ENCODE measurements at regions not wholly inside any gene's neighbourhood (a gene's known extent, or its start where the extent isn't known, plus 50 kb on each side); places are given as distances from the start of the nearest gene placed in this dataset.

- no peak overlapping the region for H2BK120ac ChIP-seq (replicated peaks; ENCODE audit: low read depth, low read length)
- POLR2A ChIA-PET (ENCODE audit: partially characterized antibody), result no interaction called here
- H4K5ac ChIP-seq (ENCODE audit: insufficient read length, low read depth, low read length), result no peak overlapping the region
- no peak overlapping the region for H3K4me3 ChIP-seq (ENCODE audit: extremely low read depth in 1 of 4, insufficient read depth in 2 of 4, low read depth in 3 of 4, low read length in 4 of 4)
- CTCF ChIA-PET (ENCODE audit: partially characterized antibody), result no interaction called here
- H4K8ac ChIP-seq (ENCODE audit: extremely low read depth, insufficient read depth, low read length), result no peak overlapping the region
- no peak overlapping the region for H3K18ac ChIP-seq (ENCODE audit: extremely low read depth, low read length)
- no peak overlapping the region for H3K9ac ChIP-seq (replicated peaks in 1 of 4; ENCODE audit: extremely low read depth in 1 of 4, low read depth in 3 of 4, low read length in 3 of 4)
- no peak overlapping the region for H4K91ac ChIP-seq (replicated peaks; ENCODE audit: insufficient read length, low read length)
- H3K27ac ChIP-seq (ENCODE audit: low read depth, low read length), result no peak overlapping the region
- H3K79me1 ChIP-seq (ENCODE audit: low read depth, low read length), result no peaks in the 10 kb centered on the region
- no peak overlapping the region for H2AFZ ChIP-seq (ENCODE audit: low read length)
- no peak overlapping the region for H2BK12ac ChIP-seq (ENCODE audit: low read depth, low read length)
- H2BK5ac ChIP-seq (ENCODE audit: low read depth, low read length), result no peak overlapping the region
- H3K4me2 ChIP-seq (ENCODE audit: insufficient read depth in 1 of 2, low read depth in 2 of 2, low read length in 2 of 2), result no peak overlapping the region
- TF ChIP-seq YY1 (IDR thresholded peaks at IDR 0.05; ENCODE audit: low read depth, low read length) (no peak), POU5F1 (IDR thresholded peaks at IDR 0.05; ENCODE audit: low read depth, low read length) (no peak), SAP30 (IDR thresholded peaks at IDR 0.05; ENCODE audit: insufficient read depth, insufficient replicate concordance, low read length) (no peak), CHD1 (IDR thresholded peaks at IDR 0.05; ENCODE audit: low read depth, low read length) (no peak), KDM4A (IDR thresholded peaks at IDR 0.05; ENCODE audit: low read depth, low read length, severe bottlenecking) (no peak), BACH1 (IDR thresholded peaks at IDR 0.05; ENCODE audit: low read length) (no peak), EP300 (IDR thresholded peaks at IDR 0.05; ENCODE audit: borderline replicate concordance in 1 of 2, low read depth in 2 of 2, low read length in 2 of 2) (no peak), BCL11A (IDR thresholded peaks at IDR 0.05; ENCODE audit: low read depth in 2 of 2, low read length in 2 of 2) (no peak)
- H3K36me3 ChIP-seq (ENCODE audit: control insufficient read depth in 2 of 4, insufficient read depth in 4 of 4, low read length in 3 of 4), result no peaks in the 10 kb centered on the region
- no peak overlapping the region for H2AK5ac ChIP-seq (ENCODE audit: low read depth, low read length)
- WGBS, 2 experiments (ENCODE audit: extremely low coverage in 1 of 2, insufficient coverage in 1 of 2, insufficient read length in 1 of 2, insufficient replicate concordance in 2 of 2, low coverage in 1 of 2, low lambda C conversion rate in 2 of 2, missing lambda C conversion rate in 1 of 2), result 94% methylated on average over 1 of the region's 1 CpG; no CpG with 5 or more reads in 1 of the 2 experiments
- no peak for DNase-seq (ENCODE audit: low read depth in 1 of 2, low spot score in 2 of 2)
- no peaks in the 10 kb centered on the region for H3K79me2 ChIP-seq (ENCODE audit: control insufficient read depth in 1 of 2, insufficient read depth in 2 of 2, low read length in 2 of 2)
- H3K27me3 ChIP-seq (replicated peaks in 1 of 4; ENCODE audit: control insufficient read depth in 3 of 4, extremely low read depth in 1 of 4, insufficient read depth in 3 of 4, low read length in 3 of 4), result no peaks in the 10 kb centered on the region
- no peak overlapping the region for H3K56ac ChIP-seq (replicated peaks; ENCODE audit: insufficient read length, low read depth, low read length)
- no peak overlapping the region for H3K23ac ChIP-seq (ENCODE audit: insufficient read length)
- no peak overlapping the region for H2BK15ac ChIP-seq (ENCODE audit: low read length)
- H3K14ac ChIP-seq (ENCODE audit: insufficient read length), result no peak overlapping the region
- no peaks in the 10 kb centered on the region for H3K9me3 ChIP-seq (ENCODE audit: insufficient read depth in 2 of 2, low read depth in 1 of 2, low read length in 1 of 2)
- H3K4me1 ChIP-seq (replicated peaks in 1 of 4; ENCODE audit: control insufficient read depth in 3 of 4, insufficient read depth in 4 of 4, low read length in 3 of 4), result no peaks in the 10 kb centered on the region
- no peak overlapping the region for H3K4ac ChIP-seq (replicated peaks; ENCODE audit: insufficient read length, low read depth, low read length)
- FAIRE-seq, result no peak
- H2BK20ac ChIP-seq (ENCODE audit: low read length), result no peak overlapping the region
- no peaks in the 10 kb centered on the region for H3K23me2 ChIP-seq (ENCODE audit: low read depth, low read length)
- no peaks in the 10 kb centered on the region for H4K20me1 ChIP-seq (replicated peaks in 1 of 2; ENCODE audit: control insufficient read depth in 1 of 2, insufficient read depth in 2 of 2, low read length in 2 of 2)
These were observed 536.0 kb downstream of the TMX3 start for GRCh38 chr18:68178921-68179320.
